Astrocyte (in vitro differentiated cells and primary cell): ENCODE measurements at regions not wholly inside any gene's neighbourhood (a gene's known extent, or its start where the extent isn't known, plus 50 kb on each side); places are given as distances from the start of the nearest gene placed in this dataset.

Source experiments
- DNase-seq: peaks from one replicate; pipeline ENCODE4 v3.0.0-alpha.2; 2010; ENCODE audit warnings: low read depth
- FAIRE-seq: peaks from 2 replicates; lab custom pipeline; 2011; peaks lifted over from hg19 to GRCh38; lab: Jason Lieb, UNC
- H2AFZ ChIP-seq: 2 replicates; pipeline ENCODE4 v1.6.0; 2012; ENCODE audit warnings: low read depth, low read length, inconsistent platforms
- H3K27ac ChIP-seq: 2 replicates; pipeline ENCODE4 v1.5.1; 2011; ENCODE audit warnings: low read depth, low read length, inconsistent platforms
- H3K27me3 ChIP-seq: 2 replicates; pipeline ENCODE4 v1.6.0; 2011; ENCODE audit warnings: low read length, inconsistent platforms; ENCODE audit not compliant: insufficient read depth
- H3K36me3 ChIP-seq: 2 replicates; pipeline ENCODE4 v1.5.1; 2011; ENCODE audit warnings: low read length, inconsistent platforms; ENCODE audit not compliant: insufficient read depth
- H3K4me1 ChIP-seq: 2 replicates; pipeline ENCODE4 v1.5.1; 2011; ENCODE audit warnings: low read length, inconsistent platforms; ENCODE audit not compliant: insufficient read depth
- H3K4me2 ChIP-seq: 2 replicates; pipeline ENCODE4 v1.6.0; 2012; ENCODE audit warnings: low read length, inconsistent platforms
- H3K4me3 ChIP-seq: 2 replicates; pipeline ENCODE4 v1.5.1; 2011; ENCODE audit warnings: low read depth, mild to moderate bottlenecking, low read length, inconsistent platforms; ENCODE audit not compliant: insufficient read depth
- H3K79me2 ChIP-seq: 2 replicates; pipeline ENCODE4 v1.6.0; 2012; ENCODE audit warnings: mild to moderate bottlenecking, low read length, inconsistent platforms; ENCODE audit not compliant: insufficient read depth
- H3K9ac ChIP-seq: 2 replicates; pipeline ENCODE4 v1.6.0; 2012; ENCODE audit warnings: mild to moderate bottlenecking, low read length, inconsistent platforms
- H3K9me3 ChIP-seq: 2 replicates; pipeline ENCODE4 v1.5.1; 2012; ENCODE audit warnings: low read depth, mild to moderate bottlenecking, low read length, inconsistent platforms; ENCODE audit not compliant: insufficient read depth
- H4K20me1 ChIP-seq: 2 replicates; pipeline ENCODE4 v1.6.0; 2012; ENCODE audit warnings: low read length, inconsistent platforms; ENCODE audit not compliant: insufficient read depth
- H3K27ac Mint-ChIP-seq: one replicate; pipeline ENCODE4 v1.8.0; 2021; ENCODE audit warnings: mild to moderate bottlenecking, mixed read lengths; ENCODE audit not compliant: unreplicated experiment
- H3K27me3 Mint-ChIP-seq: one replicate; pipeline ENCODE4 v1.8.0; 2021; ENCODE audit warnings: low read depth, mixed read lengths; ENCODE audit not compliant: unreplicated experiment
- H3K36me3 Mint-ChIP-seq: one replicate; pipeline ENCODE4 v1.8.0; 2021; ENCODE audit warnings: low read depth, mixed read lengths; ENCODE audit not compliant: unreplicated experiment
- H3K4me1 Mint-ChIP-seq: one replicate; pipeline ENCODE4 v1.8.0; 2021; ENCODE audit warnings: low read depth, mixed read lengths; ENCODE audit not compliant: unreplicated experiment
- H3K4me3 Mint-ChIP-seq: one replicate; pipeline ENCODE4 v1.8.0; 2021; ENCODE audit warnings: mild to moderate bottlenecking, moderate library complexity, mixed read lengths; ENCODE audit not compliant: unreplicated experiment
- H3K9me3 Mint-ChIP-seq: one replicate; pipeline ENCODE4 v1.8.0; 2021; ENCODE audit warnings: mild to moderate bottlenecking, mixed read lengths; ENCODE audit not compliant: unreplicated experiment
- EZH2 ChIP-seq: IDR thresholded peaks from 2 replicates; pipeline ENCODE4 v1.6.1; 2012; ENCODE audit warnings: mild to moderate bottlenecking, low read length, inconsistent platforms; ENCODE audit not compliant: insufficient read depth
- TF ChIP-seq, protein P1 (sequence below): IDR thresholded peaks from 2 replicates; pipeline ENCODE4 v1.5.1; 2011; ENCODE audit warnings: low read depth, mild to moderate bottlenecking, inconsistent platforms, low read length, moderate library complexity; ENCODE audit not compliant: insufficient read depth

DNA sequence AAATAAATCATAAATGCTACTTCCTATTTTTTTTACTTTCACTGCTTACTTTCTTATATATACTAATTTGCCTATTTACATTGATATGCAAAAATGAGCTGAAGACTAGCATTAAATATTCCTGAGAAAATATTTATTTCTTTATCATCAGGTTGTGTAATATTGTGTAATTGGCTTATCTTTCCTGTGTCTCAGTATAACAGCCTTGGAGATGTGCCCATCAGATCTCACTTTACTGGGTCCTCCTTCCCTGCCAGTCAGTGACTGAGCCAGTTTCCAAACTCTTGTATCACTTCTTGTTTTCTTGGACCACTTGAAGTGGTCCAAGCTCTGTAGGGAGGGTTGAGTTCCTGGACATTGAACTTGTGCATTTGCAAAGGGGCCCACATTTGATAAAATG is 900.0 kb downstream of the LUZP2 start:
- H3K4me3 ChIP-seq: no peak overlapping the region
- Mint-ChIP-seq H3K27me3 (no peaks in the 10 kb centered on the region), H3K9me3 (no peaks in the 10 kb centered on the region), H3K4me3 (no peak overlapping the region), H3K36me3 (no peaks in the 10 kb centered on the region), H3K4me1 (no peaks in the 10 kb centered on the region), H3K27ac (no peak overlapping the region)
- H3K27me3 ChIP-seq: no peaks in the 10 kb centered on the region
- H3K36me3 ChIP-seq: no peaks in the 10 kb centered on the region
- no peak overlapping the region for H2AFZ ChIP-seq
- H4K20me1 ChIP-seq: no peaks in the 10 kb centered on the region
- no peak for FAIRE-seq
- no peaks in the 10 kb centered on the region for H3K4me1 ChIP-seq
- no peak for DNase-seq
- TF ChIP-seq, protein P1, sequence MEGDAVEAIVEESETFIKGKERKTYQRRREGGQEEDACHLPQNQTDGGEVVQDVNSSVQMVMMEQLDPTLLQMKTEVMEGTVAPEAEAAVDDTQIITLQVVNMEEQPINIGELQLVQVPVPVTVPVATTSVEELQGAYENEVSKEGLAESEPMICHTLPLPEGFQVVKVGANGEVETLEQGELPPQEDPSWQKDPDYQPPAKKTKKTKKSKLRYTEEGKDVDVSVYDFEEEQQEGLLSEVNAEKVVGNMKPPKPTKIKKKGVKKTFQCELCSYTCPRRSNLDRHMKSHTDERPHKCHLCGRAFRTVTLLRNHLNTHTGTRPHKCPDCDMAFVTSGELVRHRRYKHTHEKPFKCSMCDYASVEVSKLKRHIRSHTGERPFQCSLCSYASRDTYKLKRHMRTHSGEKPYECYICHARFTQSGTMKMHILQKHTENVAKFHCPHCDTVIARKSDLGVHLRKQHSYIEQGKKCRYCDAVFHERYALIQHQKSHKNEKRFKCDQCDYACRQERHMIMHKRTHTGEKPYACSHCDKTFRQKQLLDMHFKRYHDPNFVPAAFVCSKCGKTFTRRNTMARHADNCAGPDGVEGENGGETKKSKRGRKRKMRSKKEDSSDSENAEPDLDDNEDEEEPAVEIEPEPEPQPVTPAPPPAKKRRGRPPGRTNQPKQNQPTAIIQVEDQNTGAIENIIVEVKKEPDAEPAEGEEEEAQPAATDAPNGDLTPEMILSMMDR: no peak
- TF ChIP-seq EZH2: no peak
- H3K79me2 ChIP-seq: no peaks in the 10 kb centered on the region
- no peak overlapping the region for H3K27ac ChIP-seq
- no peaks in the 10 kb centered on the region for H3K9me3 ChIP-seq
- no peak overlapping the region for H3K4me2 ChIP-seq
- H3K9ac ChIP-seq: no peak overlapping the region

DNA sequence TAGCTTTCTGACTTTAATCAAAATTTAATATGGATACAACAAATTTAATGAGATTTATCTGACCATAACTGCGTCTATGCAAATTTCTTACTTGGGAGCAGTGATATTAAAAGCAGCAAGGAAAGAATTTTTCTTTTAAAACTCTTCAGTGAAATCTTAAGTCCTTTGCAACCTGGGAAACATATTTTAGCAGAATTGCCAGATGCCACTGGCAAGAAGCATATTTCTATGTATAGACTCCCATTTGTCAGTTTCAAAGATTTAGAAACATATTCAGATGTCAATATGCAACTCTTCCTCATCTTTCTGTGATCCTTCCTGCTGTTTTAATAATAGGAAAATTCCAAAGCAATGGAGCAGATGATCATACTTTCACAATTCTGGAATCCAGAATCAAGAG is 911.3 kb downstream of the LUZP2 start:
- no peaks in the 10 kb centered on the region for H3K27me3 Mint-ChIP-seq
- H3K27ac ChIP-seq: no peak overlapping the region
- no peaks in the 10 kb centered on the region for H3K4me1 Mint-ChIP-seq
- no peaks in the 10 kb centered on the region for H4K20me1 ChIP-seq
- no peaks in the 10 kb centered on the region for H3K9me3 ChIP-seq
- FAIRE-seq (no peak), DNase-seq (no peak)
- no peak overlapping the region for H3K27ac Mint-ChIP-seq
- H3K79me2 ChIP-seq: no peaks in the 10 kb centered on the region
- no peak overlapping the region for H3K4me2 ChIP-seq
- H3K36me3 Mint-ChIP-seq: no peaks in the 10 kb centered on the region
- no peaks in the 10 kb centered on the region for H3K4me1 ChIP-seq
- TF ChIP-seq, protein P1: no peak
- no peak for TF ChIP-seq EZH2
- H3K9ac ChIP-seq: no peak overlapping the region
- no peak overlapping the region for H3K4me3 Mint-ChIP-seq
- no peaks in the 10 kb centered on the region for H3K27me3 ChIP-seq
- no peak overlapping the region for H2AFZ ChIP-seq
- no peaks in the 10 kb centered on the region for H3K9me3 Mint-ChIP-seq
- H3K36me3 ChIP-seq: no peaks in the 10 kb centered on the region
- no peak overlapping the region for H3K4me3 ChIP-seq

DNA sequence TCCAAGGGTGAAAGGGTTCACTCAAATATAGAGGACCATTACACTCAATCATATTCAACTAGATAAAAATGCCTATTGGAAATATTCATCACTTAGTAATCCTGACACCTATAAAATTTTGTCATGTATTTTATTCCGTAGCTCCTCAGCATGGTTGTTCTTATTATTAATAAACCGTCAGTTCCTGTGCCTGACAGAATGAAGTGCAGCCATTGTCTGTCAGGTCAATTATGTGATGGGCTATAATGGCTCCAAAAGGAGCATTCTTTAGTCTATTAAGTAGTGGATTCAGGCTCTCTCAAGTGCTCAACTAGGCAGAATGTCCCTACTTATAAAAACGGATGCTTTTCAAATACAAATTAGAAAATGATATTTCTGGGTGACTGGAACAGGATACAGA is 916.1 kb upstream of the ANO3 start:
- Mint-ChIP-seq H3K4me1 (no peaks in the 10 kb centered on the region), H3K27me3 (no peaks in the 10 kb centered on the region), H3K27ac (no peak overlapping the region), H3K4me3 (no peak overlapping the region), H3K9me3 (no peaks in the 10 kb centered on the region), H3K36me3 (no peaks in the 10 kb centered on the region)
- H3K4me1 ChIP-seq: no peaks in the 10 kb centered on the region
- H3K79me2 ChIP-seq: no peaks in the 10 kb centered on the region
- FAIRE-seq (no peak), DNase-seq (no peak)
- no peaks in the 10 kb centered on the region for H3K36me3 ChIP-seq
- H3K4me2 ChIP-seq: no peak overlapping the region
- no peak overlapping the region for H3K27ac ChIP-seq
- H2AFZ ChIP-seq: no peak overlapping the region
- no peaks in the 10 kb centered on the region for H3K9me3 ChIP-seq
- no peak for TF ChIP-seq EZH2
- TF ChIP-seq, protein P1: no peak
- no peaks in the 10 kb centered on the region for H4K20me1 ChIP-seq
- H3K4me3 ChIP-seq: no peak overlapping the region
- H3K27me3 ChIP-seq: no peaks in the 10 kb centered on the region
- H3K9ac ChIP-seq: no peak overlapping the region
